ENCODE measurements at regions not wholly inside any gene's neighbourhood (a gene's known extent, or its start where the extent isn't known, plus 50 kb on each side); places are given as distances from the start of the nearest gene placed in this dataset.

GRCh38 chr20:40370800-40371199, 318.2 kb downstream of the MAFB start:
- 62 to 63% methylated on average over 7 of the region's 7 CpGs for WGBS, 2 donors
- TF ChIP-seq CTCF (IDR thresholded peaks at IDR 0.05) (no peak), POLR2A (IDR thresholded peaks at IDR 0.05) (no peak), EP300 (IDR thresholded peaks at IDR 0.05) (no peak)
- Histone ChIP-seq H3K9me3 (peaks cover 0 to 3% (median 0%) of the 10 kb centered on the region in 4 donors), H3K27me3 (no peaks in the 10 kb centered on the region), H3K36me3 (no peaks in the 10 kb centered on the region), H3K27ac (no peak overlapping the region), H3K4me3 (no peak overlapping the region), H3K4me1 (no peaks in the 10 kb centered on the region)
- no peak for DNase-seq (ENCODE audit: low spot score in 2 of 2)

GRCh38 chr20:40368876-40369275, 320.2 kb downstream of the MAFB start:
- no peaks in the 10 kb centered on the region for H3K9me3 ChIP-seq
- H3K4me3 ChIP-seq = no peak overlapping the region
- no peaks in the 10 kb centered on the region for H3K27me3 ChIP-seq
- no peaks in the 10 kb centered on the region for H3K36me3 ChIP-seq
- H3K4me1 ChIP-seq = no peaks in the 10 kb centered on the region
- no peak for DNase-seq (ENCODE audit: low spot score in 2 of 2)
- no peak overlapping the region for H3K27ac ChIP-seq
- TF ChIP-seq POLR2A (IDR thresholded peaks at IDR 0.05) = no peak
- no peak for TF ChIP-seq CTCF (IDR thresholded peaks at IDR 0.05)
- TF ChIP-seq EP300 (IDR thresholded peaks at IDR 0.05) = no peak

GRCh38 chr20:40361916-40362315, 327.1 kb downstream of the MAFB start:
- no peak for DNase-seq (ENCODE audit: low spot score in 2 of 2)
- H3K4me3 ChIP-seq = no peak overlapping the region
- H3K36me3 ChIP-seq = no peaks in the 10 kb centered on the region
- H3K9me3 ChIP-seq = no peaks in the 10 kb centered on the region
- H3K27me3 ChIP-seq = no peaks in the 10 kb centered on the region
- H3K4me1 ChIP-seq = no peaks in the 10 kb centered on the region
- 60 to 82% methylated on average over 1 of the region's 1 CpG for WGBS, 2 donors
- no peak overlapping the region for H3K27ac ChIP-seq
- TF ChIP-seq EP300 (IDR thresholded peaks at IDR 0.05) = no peak
- TF ChIP-seq POLR2A (IDR thresholded peaks at IDR 0.05) = no peak
- no peak for TF ChIP-seq CTCF (IDR thresholded peaks at IDR 0.05)

GRCh38 chr20:40359131-40359912, 329.7 kb downstream of the MAFB start:
- DNase-seq (ENCODE audit: low spot score in 2 of 2) = no peak
- H3K4me1 ChIP-seq = no peaks in the 10 kb centered on the region
- 71 to 78% methylated on average over 5 of the region's 5 CpGs for WGBS, 2 donors
- H3K27ac ChIP-seq = no peak overlapping the region
- TF ChIP-seq CTCF (IDR thresholded peaks at IDR 0.05) (no peak), EP300 (IDR thresholded peaks at IDR 0.05) (no peak), POLR2A (IDR thresholded peaks at IDR 0.05) (no peak)
- H3K4me3 ChIP-seq = no peak overlapping the region
- H3K36me3 ChIP-seq = no peaks in the 10 kb centered on the region
- H3K9me3 ChIP-seq = no peaks in the 10 kb centered on the region
- no peaks in the 10 kb centered on the region for H3K27me3 ChIP-seq

GRCh38 chr20:40354880-40355279, 334.2 kb downstream of the MAFB start:
- no peak for TF ChIP-seq POLR2A (IDR thresholded peaks at IDR 0.05)
- no peak for TF ChIP-seq EP300 (IDR thresholded peaks at IDR 0.05)
- no peak for TF ChIP-seq CTCF (IDR thresholded peaks at IDR 0.05)
- no peak overlapping the region for H3K4me3 ChIP-seq
- no peaks in the 10 kb centered on the region for H3K4me1 ChIP-seq
- H3K27ac ChIP-seq = no peak overlapping the region
- no peaks in the 10 kb centered on the region for H3K36me3 ChIP-seq
- no peak for DNase-seq (ENCODE audit: low spot score in 2 of 2)
- H3K27me3 ChIP-seq = no peaks in the 10 kb centered on the region
- WGBS, 2 donors = 95 to 96% methylated on average over 1 of the region's 1 CpG
- H3K9me3 ChIP-seq = no peaks in the 10 kb centered on the region

All from tibial nerve (tissue), 4 donors.